CD4-positive, alpha-beta T cell (primary cell): ENCODE measurements at regions not wholly inside any gene's neighbourhood (a gene's known extent, or its start where the extent isn't known, plus 50 kb on each side); places are given as distances from the start of the nearest gene placed in this dataset.

Source experiments
- ATAC-seq: fragments of 200-7000 bp; cut with Tn5 transposase; one replicate; pipeline ENCODE4 v1.10.0; 2022; ENCODE audit warnings: mild to moderate bottlenecking; ENCODE audit not compliant: poor library complexity
- CTCF ChIA-PET: fragments of 350-600 bp; sonication (Branson Sonifier 250); formaldehyde crosslinking; loops from one replicate; lab custom pipeline; 2021; ENCODE audit warnings: antibody characterized with exemption, inconsistent platforms; lab: Charles Lee
- POLR2A ChIA-PET: fragments of 350-600 bp; sonication (Branson Sonifier 250); formaldehyde crosslinking; loops from one replicate; lab custom pipeline; 2021; ENCODE audit warnings: antibody characterized with exemption, inconsistent platforms; lab: Charles Lee
- DNase-seq, 14 experiments: peaks; one replicate each; pipeline ENCODE4 v3.0.0-alpha.2; 2013 to 2020; ENCODE audit warnings: mixed read lengths in 2 of 14
- H3K27ac ChIP-seq, 2 donors: one replicate each; pipeline versions ENCODE4 v1.5.1 to v1.7.0; 2013; ENCODE audit warnings: low read length in 2 of 2, low read depth in 1 of 2, mild to moderate bottlenecking in 1 of 2
- H3K27me3 ChIP-seq, 2 experiments: 1 replicate in 1 of 2; 2 replicates in 1 of 2; pipeline versions ENCODE4 v1.6.1 to v1.7.0; 2013; ENCODE audit warnings: low read length in 2 of 2, control low read depth in 1 of 2, mild to moderate bottlenecking in 1 of 2, moderate library complexity in 1 of 2; ENCODE audit not compliant: insufficient read depth in 2 of 2, control insufficient read depth in 1 of 2
- H3K36me3 ChIP-seq: one replicate; pipeline ENCODE4 v1.6.1; 2013; ENCODE audit warnings: low read length, control low read depth; ENCODE audit not compliant: insufficient read depth
- H3K4me1 ChIP-seq: one replicate; pipeline ENCODE4 v1.6.1; 2013; ENCODE audit warnings: low read length, control low read depth; ENCODE audit not compliant: insufficient read depth
- H3K4me3 ChIP-seq: one replicate; pipeline ENCODE4 v1.5.1; 2013; ENCODE audit warnings: mild to moderate bottlenecking, low read length, moderate library complexity
- H3K9me3 ChIP-seq, 2 experiments: 1 replicate in 1 of 2; 2 replicates in 1 of 2; pipeline versions ENCODE4 v1.6.1 to v1.7.0; 2013; ENCODE audit warnings: low read length in 2 of 2, mild to moderate bottlenecking in 2 of 2, control low read depth in 1 of 2, moderate library complexity in 1 of 2; ENCODE audit not compliant: control insufficient read depth in 1 of 2, insufficient read depth in 1 of 2
- H3K27ac Mint-ChIP-seq: one replicate; pipeline ENCODE4 v1.8.0; 2020; ENCODE audit warnings: mixed read lengths
- H3K27me3 Mint-ChIP-seq: one replicate; pipeline ENCODE4 v1.8.0; 2021; ENCODE audit warnings: mixed read lengths
- H3K36me3 Mint-ChIP-seq: one replicate; pipeline ENCODE4 v1.8.0; 2021; ENCODE audit warnings: low read depth, mixed read lengths
- H3K4me1 Mint-ChIP-seq: one replicate; pipeline ENCODE4 v1.8.0; 2021; ENCODE audit warnings: low read depth, mixed read lengths
- H3K4me3 Mint-ChIP-seq: one replicate; pipeline ENCODE4 v1.8.0; 2020; ENCODE audit warnings: mild to moderate bottlenecking, mixed read lengths
- H3K9me3 Mint-ChIP-seq: one replicate; pipeline ENCODE4 v1.8.0; 2020; ENCODE audit warnings: mixed read lengths
- intact Hi-C, 2 experiments: fragments of 100-400 bp; cut with DNase I in 1 of 2; cut with micrococcal nuclease in 1 of 2; formaldehyde crosslinking; loops; one replicate each; pipeline versions ENCODE4 v1.15.1 to v1.9.0; 2023 to 2025; cut with DNase I, micrococcal nuclease
- TF ChIP-seq, protein P1 (sequence below): fragments of 200-600 bp; IDR thresholded peaks from one replicate; pipeline ENCODE4 v1.8.0; 2022; ENCODE audit warnings: antibody characterized with exemption, mild to moderate bottlenecking

DNA sequence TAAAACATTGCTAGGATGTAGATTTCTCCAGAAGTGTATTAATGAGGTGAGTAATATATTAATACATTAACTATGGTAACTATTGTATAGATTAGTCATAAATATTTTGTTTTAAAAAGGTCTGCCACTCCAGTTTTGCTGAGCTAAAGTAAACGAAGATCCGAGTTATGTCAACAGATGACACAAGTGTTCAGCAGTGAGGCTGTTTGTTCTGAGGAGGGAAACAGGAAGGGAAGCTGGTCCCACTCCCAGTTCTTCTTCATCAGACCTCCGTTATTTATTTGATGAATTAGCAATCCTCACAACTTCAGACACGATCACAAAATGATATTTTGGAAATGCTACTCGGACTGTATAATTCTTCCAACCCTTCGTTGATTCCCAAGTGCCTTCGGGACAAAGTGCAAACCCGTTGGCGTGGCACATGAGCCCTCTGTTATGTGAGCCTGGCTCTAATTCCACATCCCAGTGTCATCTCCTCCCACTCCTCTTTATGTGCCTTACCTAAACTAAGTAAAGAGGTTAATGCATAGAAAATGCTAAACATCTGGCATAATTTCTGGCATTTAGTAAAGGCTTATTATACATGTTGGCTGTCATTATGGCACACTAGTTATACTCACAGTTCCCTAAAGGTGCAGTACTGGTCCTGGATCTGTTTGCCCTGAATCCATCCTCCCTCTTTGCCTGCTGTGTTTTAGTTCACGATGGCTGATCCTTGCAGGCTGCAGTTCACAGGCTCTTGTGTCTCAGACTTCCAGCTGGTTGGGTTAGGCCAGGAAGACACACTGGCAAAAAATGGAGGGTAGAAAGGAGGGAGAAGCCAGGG, 190.6 kb upstream of the LNX1 start:
- no peaks in the 10 kb centered on the region for H3K4me1 Mint-ChIP-seq
- H3K4me3 Mint-ChIP-seq = no peak overlapping the region
- Histone ChIP-seq H3K27ac (no peak overlapping the region), H3K9me3 (no peaks in the 10 kb centered on the region), H3K27me3 (no peaks in the 10 kb centered on the region), H3K36me3 (no peaks in the 10 kb centered on the region), H3K4me3 (no peak overlapping the region), H3K4me1 (no peaks in the 10 kb centered on the region)
- no peak for ATAC-seq
- intact Hi-C loops = no loop called here
- no peaks in the 10 kb centered on the region for H3K36me3 Mint-ChIP-seq
- ChIA-PET POLR2A (no interaction called here), CTCF (interaction anchor here (1.1 kb wide), 1 partner anchor 34 kb away, joined by 3 read pairs; no protein-coding TSS in a partner anchor)
- TF ChIP-seq, protein P1, sequence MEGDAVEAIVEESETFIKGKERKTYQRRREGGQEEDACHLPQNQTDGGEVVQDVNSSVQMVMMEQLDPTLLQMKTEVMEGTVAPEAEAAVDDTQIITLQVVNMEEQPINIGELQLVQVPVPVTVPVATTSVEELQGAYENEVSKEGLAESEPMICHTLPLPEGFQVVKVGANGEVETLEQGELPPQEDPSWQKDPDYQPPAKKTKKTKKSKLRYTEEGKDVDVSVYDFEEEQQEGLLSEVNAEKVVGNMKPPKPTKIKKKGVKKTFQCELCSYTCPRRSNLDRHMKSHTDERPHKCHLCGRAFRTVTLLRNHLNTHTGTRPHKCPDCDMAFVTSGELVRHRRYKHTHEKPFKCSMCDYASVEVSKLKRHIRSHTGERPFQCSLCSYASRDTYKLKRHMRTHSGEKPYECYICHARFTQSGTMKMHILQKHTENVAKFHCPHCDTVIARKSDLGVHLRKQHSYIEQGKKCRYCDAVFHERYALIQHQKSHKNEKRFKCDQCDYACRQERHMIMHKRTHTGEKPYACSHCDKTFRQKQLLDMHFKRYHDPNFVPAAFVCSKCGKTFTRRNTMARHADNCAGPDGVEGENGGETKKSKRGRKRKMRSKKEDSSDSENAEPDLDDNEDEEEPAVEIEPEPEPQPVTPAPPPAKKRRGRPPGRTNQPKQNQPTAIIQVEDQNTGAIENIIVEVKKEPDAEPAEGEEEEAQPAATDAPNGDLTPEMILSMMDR = no peak
- H3K27me3 Mint-ChIP-seq = peaks cover 5% of the 10 kb centered on the region
- no peak for DNase-seq
- no peaks in the 10 kb centered on the region for H3K9me3 Mint-ChIP-seq
- no peak overlapping the region for H3K27ac Mint-ChIP-seq

DNA sequence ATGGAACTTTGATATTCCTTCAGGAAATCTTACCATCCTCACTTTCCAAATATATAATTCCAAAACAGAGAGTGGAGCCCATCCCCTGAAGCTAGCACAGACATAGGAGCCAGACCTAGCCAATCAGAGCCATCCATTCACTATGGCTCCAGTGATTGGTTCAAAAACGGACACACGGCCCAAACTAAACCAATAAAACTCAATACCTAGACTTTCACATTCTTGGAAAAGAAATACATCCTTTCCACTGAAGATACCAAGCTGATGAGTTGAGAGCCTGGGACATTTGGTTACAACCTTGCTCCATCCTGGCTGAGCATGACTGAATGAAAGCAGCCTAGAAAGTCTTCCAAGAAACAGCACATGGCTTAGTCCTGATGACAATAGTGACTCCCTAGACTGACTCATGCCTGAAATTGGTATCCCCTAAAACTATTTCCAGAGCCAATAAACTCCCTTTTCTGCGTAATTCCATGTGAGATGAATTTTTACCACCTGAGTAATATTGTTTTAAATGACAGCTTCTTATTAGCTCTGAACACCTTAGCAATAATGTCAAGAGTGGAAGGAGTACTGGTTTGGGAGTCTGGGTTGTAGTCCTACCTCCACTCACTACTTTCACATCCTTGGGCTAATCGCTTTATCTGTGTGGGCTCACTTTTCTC, 189.6 kb upstream of the LNX1 start:
- no peaks in the 10 kb centered on the region for H3K4me1 ChIP-seq
- Mint-ChIP-seq H3K36me3 (no peaks in the 10 kb centered on the region), H3K4me3 (no peak overlapping the region), H3K4me1 (no peaks in the 10 kb centered on the region), H3K9me3 (no peaks in the 10 kb centered on the region), H3K27ac (no peak overlapping the region), H3K27me3 (peaks cover 5% of the 10 kb centered on the region)
- H3K9me3 ChIP-seq = no peaks in the 10 kb centered on the region
- H3K4me3 ChIP-seq = no peak overlapping the region
- H3K27me3 ChIP-seq = no peaks in the 10 kb centered on the region
- TF ChIP-seq, protein P1 = no peak
- POLR2A ChIA-PET = no interaction called here
- no peaks in the 10 kb centered on the region for H3K36me3 ChIP-seq
- no peak overlapping the region for H3K27ac ChIP-seq
- no peak for DNase-seq
- intact Hi-C loops = no loop called here
- ATAC-seq = no peak
- CTCF ChIA-PET = interaction anchor here (1.1 kb wide), 1 partner anchor 33 kb away, joined by 3 read pairs; no protein-coding TSS in a partner anchor

DNA sequence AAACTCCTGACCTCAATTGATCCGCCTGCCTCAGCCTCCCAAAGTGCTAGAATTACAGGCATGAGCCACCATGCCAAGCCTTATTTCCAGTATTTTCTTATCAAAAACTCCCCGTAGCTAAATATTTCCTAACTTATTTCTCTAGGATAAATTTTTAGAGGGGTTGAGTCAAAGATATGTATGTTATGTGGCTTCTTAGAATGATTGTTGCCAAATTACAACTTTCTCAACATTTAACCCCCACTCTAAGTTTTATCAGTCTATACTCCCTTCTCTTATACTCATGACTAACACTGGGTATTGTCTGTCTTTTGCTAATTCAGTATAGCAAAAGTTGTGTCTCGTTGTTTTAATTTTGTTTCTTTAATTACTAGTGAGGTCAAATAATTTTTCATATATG, 187.7 kb upstream of the LNX1 start:
- Histone ChIP-seq H3K27ac (no peak overlapping the region), H3K36me3 (no peaks in the 10 kb centered on the region), H3K4me3 (no peak overlapping the region), H3K4me1 (no peaks in the 10 kb centered on the region), H3K27me3 (no peaks in the 10 kb centered on the region), H3K9me3 (no peaks in the 10 kb centered on the region)
- Mint-ChIP-seq H3K9me3 (no peaks in the 10 kb centered on the region), H3K36me3 (no peaks in the 10 kb centered on the region), H3K27me3 (peaks cover 13% of the 10 kb centered on the region), H3K27ac (no peak overlapping the region), H3K4me1 (no peaks in the 10 kb centered on the region), H3K4me3 (no peak overlapping the region)
- TF ChIP-seq, protein P1 = no peak
- no peak for DNase-seq
- no peak for ATAC-seq
- intact Hi-C loops = no loop called here
- ChIA-PET CTCF (no interaction called here), POLR2A (no interaction called here)
